Liver (tissue), 8 donors: ENCODE measurements at regions not wholly inside any gene's neighbourhood (a gene's known extent, or its start where the extent isn't known, plus 50 kb on each side); places are given as distances from the start of the nearest gene placed in this dataset.
"Not testable (repeated sequence)": the region's sequence is repeated elsewhere in the genome, so short reads cannot be mapped to it uniquely, and the experiment has no call there.

ENCODE experiments used
- DNase-seq: peaks from one replicate; pipeline ENCODE4 v3.0.0-alpha.2; 2017; ENCODE audit warnings: low spot score
- H3K27ac ChIP-seq, 2 donors: one replicate each; pipeline ENCODE4 v1.7.0; 2013; ENCODE audit warnings: inconsistent platforms in 2 of 2, low read length in 2 of 2, control low read depth in 1 of 2, low read depth in 1 of 2, mild to moderate bottlenecking in 1 of 2
- H3K27me3 ChIP-seq, 4 donors: one replicate each; pipeline versions ENCODE4 v1.6.1 to v1.7.0; 2013; ENCODE audit warnings: low read length in 3 of 4, inconsistent platforms in 1 of 4, mild to moderate bottlenecking in 1 of 4, moderate library complexity in 1 of 4; ENCODE audit not compliant: control insufficient read depth in 4 of 4, insufficient read depth in 4 of 4
- H3K36me3 ChIP-seq, 4 donors: one replicate each; pipeline versions ENCODE4 v1.6.1 to v1.7.0; 2013; ENCODE audit warnings: low read length in 3 of 4, mild to moderate bottlenecking in 3 of 4, low read depth in 1 of 4, moderate library complexity in 1 of 4; ENCODE audit not compliant: control insufficient read depth in 4 of 4, insufficient read depth in 3 of 4
- H3K4me1 ChIP-seq, 4 donors: one replicate each; pipeline versions ENCODE4 v1.6.1 to v1.7.0; 2013; ENCODE audit warnings: low read length in 3 of 4, mild to moderate bottlenecking in 3 of 4, moderate library complexity in 1 of 4; ENCODE audit not compliant: control insufficient read depth in 4 of 4, insufficient read depth in 4 of 4
- H3K4me3 ChIP-seq, 3 donors: one replicate each; pipeline versions ENCODE4 v1.6.1 to v1.7.0; 2013; ENCODE audit warnings: low read length in 3 of 3, control low read depth in 1 of 3, low read depth in 1 of 3, mild to moderate bottlenecking in 1 of 3
- H3K9ac ChIP-seq, 2 donors: one replicate each; pipeline ENCODE4 v1.7.0; 2013; ENCODE audit warnings: low read length in 2 of 2, mild to moderate bottlenecking in 2 of 2, moderate library complexity in 2 of 2, control low read depth in 1 of 2, low read depth in 1 of 2
- H3K9me3 ChIP-seq, 4 donors: one replicate each; pipeline versions ENCODE4 v1.6.1 to v1.7.0; 2013; ENCODE audit warnings: low read length in 3 of 4; ENCODE audit not compliant: control insufficient read depth in 4 of 4
- EGR1 ChIP-seq, 2 donors: IDR thresholded peaks; 2 replicates each; pipeline ENCODE4 v1.6.1; 2016 to 2018; ENCODE audit warnings: antibody characterized with exemption in 2 of 2, low read depth in 2 of 2
- FOXA2 ChIP-seq: IDR thresholded peaks from 2 replicates; pipeline ENCODE4 v1.6.1; 2016; ENCODE audit warnings: antibody characterized with exemption
- GABPA ChIP-seq, 2 donors: IDR thresholded peaks in 1 of 2; conservative IDR thresholded peaks in 1 of 2; 2 replicates each; pipeline ENCODE4 v1.6.1; 2016; ENCODE audit warnings: antibody characterized with exemption in 2 of 2, mild to moderate bottlenecking in 1 of 2, moderate library complexity in 1 of 2
- HNF4A ChIP-seq, 2 donors: conservative IDR thresholded peaks; 2 replicates each; pipeline ENCODE4 v1.6.1; 2016; ENCODE audit warnings: antibody characterized with exemption in 2 of 2, mild to moderate bottlenecking in 2 of 2
- HNF4G ChIP-seq: IDR thresholded peaks from 2 replicates; pipeline ENCODE4 v1.6.1; 2016; ENCODE audit warnings: antibody characterized with exemption
- JUND ChIP-seq, 2 donors: IDR thresholded peaks; 2 replicates each; pipeline ENCODE4 v1.6.1; 2016; ENCODE audit warnings: antibody characterized with exemption in 2 of 2
- RAD21 ChIP-seq, 2 donors: IDR thresholded peaks; 2 replicates each; pipeline ENCODE4 v1.6.1; 2016; ENCODE audit warnings: antibody characterized with exemption in 2 of 2, mild to moderate bottlenecking in 2 of 2
- RXRA ChIP-seq, 2 donors: IDR thresholded peaks; 2 replicates each; pipeline ENCODE4 v1.6.1; 2017 to 2018; ENCODE audit warnings: antibody characterized with exemption in 2 of 2, mild to moderate bottlenecking in 1 of 2
- SP1 ChIP-seq: IDR thresholded peaks from 2 replicates; pipeline ENCODE4 v1.6.1; 2018; ENCODE audit warnings: antibody characterized with exemption, mild to moderate bottlenecking
- TAF1 ChIP-seq: conservative IDR thresholded peaks from 2 replicates; pipeline ENCODE4 v1.6.1; 2016; ENCODE audit warnings: antibody characterized with exemption, mild to moderate bottlenecking
- YY1 ChIP-seq: IDR thresholded peaks from 2 replicates; pipeline ENCODE4 v1.6.1; 2016; ENCODE audit warnings: antibody characterized with exemption, mild to moderate bottlenecking
- WGBS: extraction: QIAGEN DNeasy Blood & Tissue Kit; methylation state at CpG from one replicate; pipeline ENCODE4 v1.1.7; 2013; 5-methylcytosine and 5-hydroxymethylcytosine counted together
- TF ChIP-seq, protein P1 (sequence below): IDR thresholded peaks from 2 replicates; pipeline ENCODE4 v1.6.1; 2016; ENCODE audit warnings: antibody characterized with exemption
- TF ChIP-seq, protein P2 (sequence below): fragments of 150-350 bp; IDR thresholded peaks from 2 replicates; pipeline ENCODE4 v1.5.1; 2017; ENCODE audit warnings: improper control_type of control experiment, low read depth, low read length; ENCODE audit not compliant: missing input control
- donor health status: healthy.
- donor health status: healthy.
- donor health status: healthy.
- donor health status: healthy.
- donor health status: healthy.

DNA sequence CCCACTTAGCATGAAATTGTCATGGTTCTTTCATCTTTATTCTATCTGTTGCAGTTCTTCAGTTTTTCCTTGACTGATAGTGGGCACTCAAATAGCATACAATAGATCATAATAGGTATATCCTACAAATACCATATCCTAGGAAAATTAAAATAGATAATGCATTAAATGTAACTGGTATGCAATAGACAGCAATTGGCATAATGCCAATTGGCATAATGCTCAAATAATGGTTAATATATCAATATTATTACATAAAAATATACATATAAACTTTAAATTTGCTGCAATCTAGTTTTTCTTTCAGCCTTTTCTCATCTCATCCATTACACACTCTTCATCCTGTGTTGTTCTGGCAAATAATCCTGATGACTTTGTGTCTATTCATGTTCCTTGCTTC, 814.6 kb upstream of the TMPRSS15 start:
- H3K36me3 ChIP-seq, result no peaks in the 10 kb centered on the region
- peaks cover 0 to 2% (median 0%) of the 10 kb centered on the region in 4 donors for H3K27me3 ChIP-seq
- H3K27ac ChIP-seq, result no peak overlapping the region
- no peak for DNase-seq
- H3K4me1 ChIP-seq, result no peaks in the 10 kb centered on the region
- H3K9ac ChIP-seq, result no peak overlapping the region
- no peak overlapping the region for H3K4me3 ChIP-seq
- no peaks in the 10 kb centered on the region for H3K9me3 ChIP-seq
- TF ChIP-seq TAF1, result no peak
- TF ChIP-seq GABPA (IDR thresholded peaks at IDR 0.05 in 1 of 2, conservative IDR thresholded peaks at IDR 0.05 in 1 of 2), result no peak
- no peak for TF ChIP-seq RAD21 (IDR thresholded peaks at IDR 0.05)
- no peak for TF ChIP-seq SP1
- TF ChIP-seq, protein P1, sequence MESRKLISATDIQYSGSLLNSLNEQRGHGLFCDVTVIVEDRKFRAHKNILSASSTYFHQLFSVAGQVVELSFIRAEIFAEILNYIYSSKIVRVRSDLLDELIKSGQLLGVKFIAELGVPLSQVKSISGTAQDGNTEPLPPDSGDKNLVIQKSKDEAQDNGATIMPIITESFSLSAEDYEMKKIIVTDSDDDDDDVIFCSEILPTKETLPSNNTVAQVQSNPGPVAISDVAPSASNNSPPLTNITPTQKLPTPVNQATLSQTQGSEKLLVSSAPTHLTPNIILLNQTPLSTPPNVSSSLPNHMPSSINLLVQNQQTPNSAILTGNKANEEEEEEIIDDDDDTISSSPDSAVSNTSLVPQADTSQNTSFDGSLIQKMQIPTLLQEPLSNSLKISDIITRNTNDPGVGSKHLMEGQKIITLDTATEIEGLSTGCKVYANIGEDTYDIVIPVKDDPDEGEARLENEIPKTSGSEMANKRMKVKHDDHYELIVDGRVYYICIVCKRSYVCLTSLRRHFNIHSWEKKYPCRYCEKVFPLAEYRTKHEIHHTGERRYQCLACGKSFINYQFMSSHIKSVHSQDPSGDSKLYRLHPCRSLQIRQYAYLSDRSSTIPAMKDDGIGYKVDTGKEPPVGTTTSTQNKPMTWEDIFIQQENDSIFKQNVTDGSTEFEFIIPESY, result no peak
- TF ChIP-seq FOXA2, result no peak
- no peak for TF ChIP-seq HNF4G
- no peak for TF ChIP-seq JUND (IDR thresholded peaks at IDR 0.05)
- no peak for TF ChIP-seq EGR1 (IDR thresholded peaks at IDR 0.05; ENCODE audit: low read depth in 2 of 2)
- TF ChIP-seq RXRA (IDR thresholded peaks at IDR 0.05), result no peak
- no peak for TF ChIP-seq YY1
- TF ChIP-seq, protein P2, sequence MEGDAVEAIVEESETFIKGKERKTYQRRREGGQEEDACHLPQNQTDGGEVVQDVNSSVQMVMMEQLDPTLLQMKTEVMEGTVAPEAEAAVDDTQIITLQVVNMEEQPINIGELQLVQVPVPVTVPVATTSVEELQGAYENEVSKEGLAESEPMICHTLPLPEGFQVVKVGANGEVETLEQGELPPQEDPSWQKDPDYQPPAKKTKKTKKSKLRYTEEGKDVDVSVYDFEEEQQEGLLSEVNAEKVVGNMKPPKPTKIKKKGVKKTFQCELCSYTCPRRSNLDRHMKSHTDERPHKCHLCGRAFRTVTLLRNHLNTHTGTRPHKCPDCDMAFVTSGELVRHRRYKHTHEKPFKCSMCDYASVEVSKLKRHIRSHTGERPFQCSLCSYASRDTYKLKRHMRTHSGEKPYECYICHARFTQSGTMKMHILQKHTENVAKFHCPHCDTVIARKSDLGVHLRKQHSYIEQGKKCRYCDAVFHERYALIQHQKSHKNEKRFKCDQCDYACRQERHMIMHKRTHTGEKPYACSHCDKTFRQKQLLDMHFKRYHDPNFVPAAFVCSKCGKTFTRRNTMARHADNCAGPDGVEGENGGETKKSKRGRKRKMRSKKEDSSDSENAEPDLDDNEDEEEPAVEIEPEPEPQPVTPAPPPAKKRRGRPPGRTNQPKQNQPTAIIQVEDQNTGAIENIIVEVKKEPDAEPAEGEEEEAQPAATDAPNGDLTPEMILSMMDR, result no peak
- no peak for TF ChIP-seq HNF4A (conservative IDR thresholded peaks at IDR 0.05)

DNA sequence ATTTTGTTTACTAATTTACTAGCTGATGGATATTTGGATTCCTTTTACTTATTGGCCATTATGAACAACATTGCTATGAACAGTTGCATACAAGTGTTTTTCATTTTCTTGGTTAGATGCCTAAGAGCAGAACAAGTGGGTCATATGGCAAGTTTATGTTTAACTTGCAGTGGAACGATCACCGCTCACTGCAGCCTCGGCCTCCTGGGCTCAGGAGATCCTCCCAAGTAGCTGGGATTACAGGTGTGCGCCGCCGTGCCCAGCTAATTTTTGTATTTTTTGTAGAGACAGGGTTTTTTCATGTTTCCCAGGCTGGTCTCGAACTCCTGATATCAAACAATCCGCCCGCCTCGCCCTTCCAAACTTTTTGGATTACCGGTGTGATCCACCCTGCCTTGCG, 820.5 kb upstream of the TMPRSS15 start:
- Histone ChIP-seq H3K27me3 (no peaks in the 10 kb centered on the region), H3K9ac (no peak overlapping the region), H3K9me3 (no peaks in the 10 kb centered on the region), H3K4me3 (no peak overlapping the region), H3K4me1 (no peaks in the 10 kb centered on the region), H3K36me3 (no peaks in the 10 kb centered on the region), H3K27ac (no peak overlapping the region)
- no peak for DNase-seq
- TF ChIP-seq SP1, result no peak
- 85% methylated on average over 12 of the region's 12 CpGs for WGBS

DNA sequence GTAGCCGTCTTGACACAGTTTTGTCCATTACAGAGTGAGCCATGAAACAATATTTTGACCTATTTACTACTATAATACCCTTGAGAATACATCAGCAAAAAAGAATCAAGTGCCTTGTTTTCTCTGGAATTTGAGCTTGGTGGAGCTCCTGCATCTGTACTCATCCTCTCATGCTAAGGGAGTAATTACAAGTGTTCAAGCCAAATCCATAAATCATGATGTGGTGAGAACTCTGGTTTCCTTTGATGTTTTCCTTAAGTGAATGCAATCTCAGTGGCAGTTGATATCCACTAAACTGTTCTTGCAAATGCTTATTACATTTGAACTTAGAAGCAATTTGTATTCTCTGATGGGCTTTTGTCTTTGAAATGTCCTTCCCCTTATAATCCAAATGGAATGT, 824.6 kb upstream of the TMPRSS15 start:
- no peak for TF ChIP-seq SP1
- Histone ChIP-seq H3K27me3 (no peaks in the 10 kb centered on the region), H3K9me3 (no peaks in the 10 kb centered on the region), H3K4me1 (no peaks in the 10 kb centered on the region), H3K36me3 (no peaks in the 10 kb centered on the region), H3K27ac (no peak overlapping the region), H3K4me3 (no peak overlapping the region), H3K9ac (no peak overlapping the region)
- WGBS, result 49% methylated on average over 1 of the region's 1 CpG
- DNase-seq, result no peak

DNA sequence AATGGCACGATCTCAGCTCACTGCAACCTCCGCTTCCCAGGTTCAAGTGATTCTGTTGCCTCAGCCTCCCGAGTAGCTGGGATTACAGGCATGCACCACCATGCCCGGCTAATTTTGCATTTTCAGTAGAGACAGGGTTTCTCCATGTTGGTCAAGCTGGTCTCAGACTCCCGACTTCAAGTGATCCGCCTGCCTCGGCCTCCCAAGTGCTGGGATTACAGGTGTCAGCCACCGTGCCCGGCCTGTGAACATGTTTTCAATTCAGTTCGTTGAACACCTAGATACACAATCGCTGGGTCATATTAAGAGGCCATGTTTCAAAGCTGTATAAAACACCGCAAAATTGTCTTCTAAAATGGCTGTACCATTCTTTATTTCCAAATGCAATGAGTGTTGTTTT, 830.3 kb upstream of the TMPRSS15 start:
- H3K27ac ChIP-seq, H3K36me3 ChIP-seq, H3K27me3 ChIP-seq, H3K9me3 ChIP-seq, DNase-seq, H3K9ac ChIP-seq, H3K4me3 ChIP-seq, H3K4me1 ChIP-seq: not testable (repeated sequence)
- WGBS, result 84% methylated on average over 12 of the region's 12 CpGs
